Keratinocyte (primary cell): ENCODE measurements at regions not wholly inside any gene's neighbourhood (a gene's known extent, or its start where the extent isn't known, plus 50 kb on each side); places are given as distances from the start of the nearest gene placed in this dataset.

ENCODE experiments used
- EZH2 ChIP-seq: IDR thresholded peaks from one replicate; pipeline ENCODE4 v1.6.1; 2012; ENCODE audit warnings: inconsistent platforms, mild to moderate bottlenecking, low read length, moderate library complexity
- TF ChIP-seq, protein P1 (sequence below), 3 experiments: IDR thresholded peaks in 1 of 3; conservative IDR thresholded peaks in 1 of 3; optimal IDR thresholded peaks in 1 of 3; 2 replicates in 2 of 3; 3 replicates in 1 of 3; pipeline versions ENCODE3 to v1.5.1; 2011; ENCODE audit warnings: low read length in 3 of 3, mild to moderate bottlenecking in 3 of 3, moderate library complexity in 2 of 3, control low read depth in 1 of 3, inconsistent platforms in 1 of 3; ENCODE audit not compliant: insufficient read depth in 2 of 3; ENCODE audit errors: extremely low read depth in 1 of 3

DNA sequence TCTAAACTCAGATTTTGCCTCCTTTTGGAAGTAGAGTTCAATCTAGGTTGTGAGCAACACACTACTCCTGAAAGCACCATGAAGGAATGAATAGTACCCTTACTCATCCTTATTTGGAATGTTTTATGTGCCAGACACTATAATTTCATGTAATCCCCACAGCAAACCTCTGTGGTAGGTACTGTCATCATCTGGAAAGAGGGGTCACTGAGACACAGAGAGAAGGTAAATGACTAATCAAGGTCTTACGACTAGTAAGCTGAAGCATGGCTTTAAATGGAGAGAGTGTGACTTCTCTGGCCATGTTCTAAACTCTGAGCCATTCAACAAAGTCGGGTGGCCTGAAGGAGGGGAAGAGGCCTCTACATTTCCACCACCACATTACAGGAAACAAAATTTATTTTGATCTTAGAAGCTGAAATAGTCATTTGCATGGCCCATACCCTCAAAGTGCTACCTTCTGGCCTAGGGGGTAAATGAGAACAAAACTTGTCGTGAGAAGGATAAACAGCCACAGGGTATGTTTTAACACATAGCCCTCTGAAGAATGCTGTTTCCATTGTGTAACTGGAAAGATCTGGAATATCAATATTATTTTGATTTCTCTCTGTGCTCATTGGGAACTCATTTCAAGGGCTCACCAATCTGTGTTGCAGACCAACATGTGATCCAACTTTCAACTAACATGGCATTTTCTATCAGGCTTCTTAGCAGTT is 180.8 kb upstream of the RFC3 start:
- TF ChIP-seq, protein P1, sequence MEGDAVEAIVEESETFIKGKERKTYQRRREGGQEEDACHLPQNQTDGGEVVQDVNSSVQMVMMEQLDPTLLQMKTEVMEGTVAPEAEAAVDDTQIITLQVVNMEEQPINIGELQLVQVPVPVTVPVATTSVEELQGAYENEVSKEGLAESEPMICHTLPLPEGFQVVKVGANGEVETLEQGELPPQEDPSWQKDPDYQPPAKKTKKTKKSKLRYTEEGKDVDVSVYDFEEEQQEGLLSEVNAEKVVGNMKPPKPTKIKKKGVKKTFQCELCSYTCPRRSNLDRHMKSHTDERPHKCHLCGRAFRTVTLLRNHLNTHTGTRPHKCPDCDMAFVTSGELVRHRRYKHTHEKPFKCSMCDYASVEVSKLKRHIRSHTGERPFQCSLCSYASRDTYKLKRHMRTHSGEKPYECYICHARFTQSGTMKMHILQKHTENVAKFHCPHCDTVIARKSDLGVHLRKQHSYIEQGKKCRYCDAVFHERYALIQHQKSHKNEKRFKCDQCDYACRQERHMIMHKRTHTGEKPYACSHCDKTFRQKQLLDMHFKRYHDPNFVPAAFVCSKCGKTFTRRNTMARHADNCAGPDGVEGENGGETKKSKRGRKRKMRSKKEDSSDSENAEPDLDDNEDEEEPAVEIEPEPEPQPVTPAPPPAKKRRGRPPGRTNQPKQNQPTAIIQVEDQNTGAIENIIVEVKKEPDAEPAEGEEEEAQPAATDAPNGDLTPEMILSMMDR (optimal IDR thresholded peaks at IDR 0.05 in 1 of 3, IDR thresholded peaks at IDR 0.05 in 1 of 3, conservative IDR thresholded peaks at IDR 0.05 in 1 of 3; ENCODE audit: extremely low read depth in 1 of 3, insufficient read depth in 2 of 3, low read length in 3 of 3) = no peak
- no peak for TF ChIP-seq EZH2
